ENCODE measurements at regions not wholly inside any gene's neighbourhood (a gene's known extent, or its start where the extent isn't known, plus 50 kb on each side); places are given as distances from the start of the nearest gene placed in this dataset.

- FAIRE-seq = no peak
- dilution Hi-C loops (cut with MboI; ENCODE audit: extremely low pct_ligation_motif_present, low sequenced_read_pairs) (no loop called here), intact Hi-C loops (cut with micrococcal nuclease) (no loop called here)
- DNase-seq (ENCODE audit: low read depth, low spot score) = no peak
- no peak overlapping the region for H3K9ac ChIP-seq (replicated peaks; ENCODE audit: extremely low read depth, insufficient read depth, low read length)
- peaks cover 0 to 1% of the 10 kb centered on the region in 2 experiments for H3K27me3 ChIP-seq (ENCODE audit: control insufficient read depth in 2 of 2, insufficient read depth in 2 of 2, low read length in 2 of 2)
- no peaks in the 10 kb centered on the region for H3K79me2 ChIP-seq (ENCODE audit: control insufficient read depth, insufficient read depth, low read length)
- no peaks in the 10 kb centered on the region for H3K9me3 ChIP-seq (replicated peaks; ENCODE audit: control insufficient read depth, insufficient read depth, low read length)
- no TSS peak for BruUV-seq (replicated peaks)
- H3K36me3 ChIP-seq (ENCODE audit: control insufficient read depth in 2 of 2, extremely low read depth in 1 of 2, insufficient read depth in 2 of 2, low read length in 2 of 2) = no peaks in the 10 kb centered on the region
- no peak overlapping the region for H3K27ac ChIP-seq (ENCODE audit: insufficient read depth, low read depth, low read length)
- no peak overlapping the region for H2AFZ ChIP-seq (ENCODE audit: low read depth, low read length)
- ChIA-PET CTCF (interaction anchor here (1.0 kb wide), 1 partner anchor 8 kb away, joined by 3 read pairs; no protein-coding TSS in a partner anchor), POLR2A (no interaction called here)
- H3K4me3 ChIP-seq (replicated peaks in 1 of 3; ENCODE audit: insufficient read depth in 1 of 3, low read depth in 1 of 3, low read length in 3 of 3) = no peak overlapping the region
- no peak for TF ChIP-seq MYC (IDR thresholded peaks at IDR 0.05; ENCODE audit: low read depth, low read length)
- TF ChIP-seq JUN (IDR thresholded peaks at IDR 0.05; ENCODE audit: borderline replicate concordance, insufficient read depth, insufficient read length, low read depth) = no peak
- no peak for TF ChIP-seq GATA2 (IDR thresholded peaks at IDR 0.05; ENCODE audit: insufficient read depth, insufficient read length, low read depth, low read length)
- TF ChIP-seq CTCF (IDR thresholded peaks at IDR 0.05; ENCODE audit: extremely low read depth in 1 of 2, insufficient read depth in 1 of 2, low read depth in 1 of 2, low read length in 2 of 2) = no peak
- no peak for TF ChIP-seq MAX (IDR thresholded peaks at IDR 0.05; ENCODE audit: insufficient read depth, insufficient read length)
- no peak for TF ChIP-seq EZH2 (IDR thresholded peaks at IDR 0.05; ENCODE audit: borderline replicate concordance, low read depth, low read length, severe bottlenecking)
- TF ChIP-seq POLR2A (IDR thresholded peaks at IDR 0.05; ENCODE audit: low read depth, low read length) = no peak
- TF ChIP-seq FOS (IDR thresholded peaks at IDR 0.05; ENCODE audit: borderline replicate concordance, insufficient read depth, low read length) = no peak
- TF ChIP-seq POLR2AphosphoS5 (IDR thresholded peaks at IDR 0.05; ENCODE audit: insufficient read depth, low read depth, low read length) = no peak
- no peaks in the 10 kb centered on the region for H3K4me1 ChIP-seq (ENCODE audit: control insufficient read depth, extremely low read depth, insufficient read depth, low read length)
- no peaks in the 10 kb centered on the region for H4K20me1 ChIP-seq (replicated peaks; ENCODE audit: control insufficient read depth, extremely low read depth, insufficient read depth, low read length)
- H3K9me1 ChIP-seq (replicated peaks; ENCODE audit: control insufficient read depth, extremely low read depth, insufficient read depth, low read length) = no peaks in the 10 kb centered on the region
- no peak overlapping the region for H3K4me2 ChIP-seq (ENCODE audit: insufficient read depth, low read length)
These were observed 96.4 kb upstream of the SESN3 start for GRCh38 chr11:95327273-95327948.

Data from endothelial cell of umbilical vein (primary cell).